ENCODE measurements at regions not wholly inside any gene's neighbourhood (a gene's known extent, or its start where the extent isn't known, plus 50 kb on each side); places are given as distances from the start of the nearest gene placed in this dataset.

GRCh38 chr2:176732780-176733179 is 463.5 kb downstream of the MTX2 start:
- no peak for DNase-seq (ENCODE audit: low read depth)
- no peak for TF ChIP-seq CTCF (conservative IDR thresholded peaks at IDR 0.05; ENCODE audit: low read depth, low read length)
- H3K4me3 ChIP-seq (ENCODE audit: low read depth, low read length), result no peak overlapping the region

GRCh38 chr2:176733698-176734430 is 464.6 kb downstream of the MTX2 start:
- no peak for DNase-seq (ENCODE audit: low read depth)
- no peak for TF ChIP-seq CTCF (conservative IDR thresholded peaks at IDR 0.05; ENCODE audit: low read depth, low read length)
- no peak overlapping the region for H3K4me3 ChIP-seq (ENCODE audit: low read depth, low read length)

- no peak for DNase-seq (ENCODE audit: low read depth)
- TF ChIP-seq CTCF (conservative IDR thresholded peaks at IDR 0.05; ENCODE audit: low read depth, low read length), result no peak
- no peak overlapping the region for H3K4me3 ChIP-seq (ENCODE audit: low read depth, low read length)
Observed at GRCh38 chr2:176734868-176735267, 465.6 kb downstream of the MTX2 start.

GRCh38 chr2:176742271-176742670 is 470.3 kb upstream of the HNRNPA3 start:
- H3K4me3 ChIP-seq (ENCODE audit: low read depth, low read length), result no peak overlapping the region
- no peak for DNase-seq (ENCODE audit: low read depth)
- no peak for TF ChIP-seq CTCF (conservative IDR thresholded peaks at IDR 0.05; ENCODE audit: low read depth, low read length)

- DNase-seq (ENCODE audit: low read depth), result no peak
- TF ChIP-seq CTCF (conservative IDR thresholded peaks at IDR 0.05; ENCODE audit: low read depth, low read length), result no peak
- no peak overlapping the region for H3K4me3 ChIP-seq (ENCODE audit: low read depth, low read length)
Observed at GRCh38 chr2:176743671-176744070, 468.9 kb upstream of the HNRNPA3 start.

- no peak for TF ChIP-seq CTCF (conservative IDR thresholded peaks at IDR 0.05; ENCODE audit: low read depth, low read length)
- DNase-seq (ENCODE audit: low read depth), result no peak
Observed at GRCh38 chr2:176744146-176744545, 468.4 kb upstream of the HNRNPA3 start.

GRCh38 chr2:176745543-176746200 is 466.9 kb upstream of the HNRNPA3 start:
- no peak overlapping the region for H3K4me3 ChIP-seq (ENCODE audit: low read depth, low read length)
- no peak for TF ChIP-seq CTCF (conservative IDR thresholded peaks at IDR 0.05; ENCODE audit: low read depth, low read length)
- DNase-seq (ENCODE audit: low read depth), result no peak

More at GRCh38 chr2:176744146-176744545, 468.4 kb upstream of the HNRNPA3 start:
- no peak overlapping the region for H3K4me3 ChIP-seq (ENCODE audit: low read depth, low read length)

Measured in epithelial cell of proximal tubule (primary cell).